HepG2 (cell line): ENCODE measurements at regions not wholly inside any gene's neighbourhood (a gene's known extent, or its start where the extent isn't known, plus 50 kb on each side); places are given as distances from the start of the nearest gene placed in this dataset.

Source experiments
- ATAC-seq: fragments of 200-7000 bp; cut with Tn5 transposase; 3 replicates; pipeline ENCODE4 v1.9.1; 2020; ENCODE audit warnings: mild to moderate bottlenecking, moderate library complexity
- BruUV-seq: library from RNA; stranded (reverse); fragments of 400-500 nt; replicated peaks from 2 replicates; lab custom pipeline; 2021; lab: Mats Ljungman, UMichigan
- CTCF ChIA-PET: fragments of 300-600 bp; formaldehyde crosslinking; extraction: SDS; loops from one replicate; lab custom pipeline; 2021; ENCODE audit warnings: low total read pairs, inconsistent platforms, low intra/inter-chr PET ratio; lab: Yijun Ruan, JAX
- POLR2A ChIA-PET: fragments of 350-600 bp; sonication (Branson Sonifier 250); formaldehyde crosslinking; loops from one replicate; lab custom pipeline; 2020; ENCODE audit warnings: antibody characterized with exemption, inconsistent platforms; lab: Yijun Ruan, JAX
- DNase-seq: peaks from one replicate; pipeline ENCODE4 v3.0.0-alpha.2; 2015; ENCODE audit warnings: low spot score
- FAIRE-seq: peaks from 3 replicates; lab custom pipeline; 2011; peaks lifted over from hg19 to GRCh38; lab: Jason Lieb, UNC
- H2AFZ ChIP-seq: one replicate; pipeline ENCODE4 v1.6.1; 2011; ENCODE audit warnings: low read length, inconsistent platforms
- H3K27ac ChIP-seq: fragments of 300-600 bp; 3 replicates; pipeline ENCODE4 v1.8.0; 2011; ENCODE audit warnings: mixed run types, mild to moderate bottlenecking, mixed read lengths, low read length, inconsistent platforms; ENCODE audit not compliant: insufficient read depth; ENCODE audit errors: extremely low read length
- H3K27me3 ChIP-seq, 2 experiments: fragments of 200-600 bp in 1 of 2; 2 replicates in 1 of 2; 3 replicates in 1 of 2; pipeline versions ENCODE4 v1.6.0 to v1.8.0; 2011; ENCODE audit warnings: low read length in 2 of 2, mild to moderate bottlenecking in 2 of 2, moderate library complexity in 2 of 2, inconsistent platforms in 1 of 2; ENCODE audit not compliant: insufficient read depth in 2 of 2, control insufficient read depth in 1 of 2
- H3K36me3 ChIP-seq, 2 experiments: fragments of 200-600 bp in 1 of 2; replicated peaks in 1 of 2; 2 replicates in 1 of 2; 3 replicates in 1 of 2; pipeline versions ENCODE4 v1.5.1 to v1.8.0; 2011; ENCODE audit warnings: low read length in 2 of 2, inconsistent platforms in 1 of 2; ENCODE audit not compliant: insufficient read depth in 2 of 2, control insufficient read depth in 1 of 2
- H3K4me1 ChIP-seq: 2 replicates; pipeline ENCODE4 v1.5.1; 2012; ENCODE audit warnings: low read length, inconsistent platforms; ENCODE audit not compliant: insufficient read depth
- H3K4me2 ChIP-seq: 2 replicates; pipeline ENCODE4 v1.6.0; 2011; ENCODE audit warnings: low read depth, low read length, inconsistent platforms
- H3K4me3 ChIP-seq, 3 experiments: fragments of 200-600 bp in 1 of 3; sonication (generic), shearing (Covaris generic) in 1 of 3; replicated peaks in 1 of 3; 2 replicates each; pipeline ENCODE4 v1.5.1; 2011 to 2016; ENCODE audit warnings: low read length in 3 of 3, inconsistent platforms in 2 of 3, low read depth in 2 of 3, mild to moderate bottlenecking in 2 of 3, control low read depth in 1 of 3, mixed read lengths in 1 of 3; ENCODE audit not compliant: insufficient read depth in 1 of 3
- H3K79me2 ChIP-seq: one replicate; pipeline ENCODE4 v1.6.1; 2011; ENCODE audit warnings: low read length, inconsistent platforms; ENCODE audit not compliant: insufficient read depth
- H3K9ac ChIP-seq: 2 replicates; pipeline ENCODE4 v1.6.0; 2011; ENCODE audit warnings: mild to moderate bottlenecking, low read depth, low read length, inconsistent platforms; ENCODE audit not compliant: insufficient read depth
- H3K9me3 ChIP-seq: 2 replicates; pipeline ENCODE4 v1.5.1; 2012; ENCODE audit warnings: mild to moderate bottlenecking, low read length
- H4K20me1 ChIP-seq: 2 replicates; pipeline ENCODE4 v1.6.0; 2011; ENCODE audit warnings: inconsistent platforms, mild to moderate bottlenecking, low read length, moderate library complexity; ENCODE audit not compliant: insufficient read depth
- ARID2 ChIP-seq: sonication (generic); formaldehyde crosslinking; IDR thresholded peaks from 2 replicates; pipeline ENCODE4 v1.8.1; 2022; ENCODE audit warnings: mild to moderate bottlenecking, missing genetic modification reagents, borderline replicate concordance
- CAMTA2 ChIP-seq: sonication (generic); formaldehyde crosslinking; IDR thresholded peaks from 2 replicates; pipeline ENCODE4 v1.4.0; 2020; ENCODE audit warnings: mild to moderate bottlenecking, missing genetic modification reagents, borderline replicate concordance
- SOX13 ChIP-seq, 3 experiments: fragments of 450-650 bp in 1 of 3; sonication (generic) in 1 of 3; formaldehyde crosslinking in 1 of 3; IDR thresholded peaks in 2 of 3; conservative IDR thresholded peaks in 1 of 3; 2 replicates each; pipeline versions ENCODE4 v1.5.0 to v1.6.1; 2016 to 2020; ENCODE audit warnings: antibody characterized with exemption in 1 of 3, mild to moderate bottlenecking in 1 of 3, missing compliant biosample characterization in 1 of 3, missing genetic modification reagents in 1 of 3, moderate library complexity in 1 of 3
- SP1 ChIP-seq, 2 experiments: fragments of 450-650 bp in 1 of 2; sonication (generic) in 1 of 2; formaldehyde crosslinking in 1 of 2; IDR thresholded peaks; 2 replicates each; pipeline versions ENCODE4 v1.4.0 to v1.6.1; 2016 to 2020; ENCODE audit warnings: missing genetic modification reagents in 1 of 2
- TARDBP ChIP-seq: sonication (generic); formaldehyde crosslinking; IDR thresholded peaks from 2 replicates; pipeline ENCODE4 v1.8.0; 2022; ENCODE audit warnings: mild to moderate bottlenecking, missing genetic modification reagents
- ZNF101 ChIP-seq: sonication (generic); formaldehyde crosslinking; IDR thresholded peaks from 2 replicates; pipeline ENCODE4 v1.4.0; 2020; ENCODE audit warnings: mild to moderate bottlenecking, low read depth, missing genetic modification reagents, borderline replicate concordance
- ZNF7 ChIP-seq: IDR thresholded peaks from 2 replicates; pipeline ENCODE4 v1.6.1; 2016; ENCODE audit warnings: missing biosample characterization, missing genetic modification reagents
- ZNF839 ChIP-seq: sonication (generic); formaldehyde crosslinking; IDR thresholded peaks from 2 replicates; pipeline ENCODE4 v1.4.0; 2020; ENCODE audit warnings: missing genetic modification reagents, mild to moderate bottlenecking, borderline replicate concordance
- whole genome bisulfite sequencing: methylation state at CpG from one replicate; pipeline ENCODE4 v1.1.6; 2017; ENCODE audit warnings: low lambda C conversion rate; 5-methylcytosine and 5-hydroxymethylcytosine counted together
- in situ Hi-C: cut with HindIII; loops from 2 replicates; pipeline ENCODE4 v1.10.0; 2017; ENCODE audit warnings: low pct_unique_long_range_greater_than_20kb; ENCODE audit not compliant: extremely low pct_ligation_motif_present
- intact Hi-C: fragments of 100-400 bp; cut with micrococcal nuclease; formaldehyde crosslinking; loops from one replicate; pipeline ENCODE4 v1.10.0; 2022; ENCODE audit not compliant: unreplicated experiment
- TF ChIP-seq, protein P1 (sequence below): sonication (generic); formaldehyde crosslinking; IDR thresholded peaks from 2 replicates; pipeline ENCODE4 v1.4.0; 2020; ENCODE audit warnings: mild to moderate bottlenecking, missing genetic modification reagents
- TF ChIP-seq, protein P2 (sequence below): sonication (generic); formaldehyde crosslinking; IDR thresholded peaks from 2 replicates; pipeline ENCODE4 v1.4.0; 2020; ENCODE audit warnings: missing genetic modification reagents
- TF ChIP-seq, protein P3 (sequence below): IDR thresholded peaks from 2 replicates; pipeline ENCODE4 v1.6.1; 2018; ENCODE audit warnings: missing genetic modification reagents
- TF ChIP-seq, protein P4 (sequence below): sonication (generic); formaldehyde crosslinking; IDR thresholded peaks from 2 replicates; pipeline ENCODE4 v1.5.1; 2020; ENCODE audit warnings: missing genetic modification reagents, mild to moderate bottlenecking, borderline replicate concordance

DNA sequence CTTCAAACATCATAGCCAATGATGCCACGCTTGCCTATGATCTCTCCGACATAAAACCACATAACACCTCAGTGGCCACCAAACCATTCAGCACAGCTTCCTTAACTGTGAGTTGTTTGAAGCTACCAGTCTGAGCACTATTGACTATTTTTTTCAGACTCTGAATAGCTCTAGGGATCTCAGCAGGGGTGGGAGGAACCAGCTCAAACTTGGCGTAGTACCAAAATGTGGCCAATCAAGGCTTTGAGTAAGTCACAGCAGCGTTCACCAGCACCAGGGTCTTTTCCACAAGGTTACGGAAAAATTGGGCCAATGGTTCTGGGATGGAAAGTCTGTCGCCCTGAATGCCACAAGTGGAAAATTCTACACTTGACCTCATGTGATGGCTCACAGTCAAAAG, 70.6 kb downstream of the SMPDL3A start:
- Histone ChIP-seq H3K4me3 (no peak overlapping the region), H3K9me3 (no peaks in the 10 kb centered on the region), H3K36me3 (no peaks in the 10 kb centered on the region), H2AFZ (no peak overlapping the region), H3K27me3 (no peaks in the 10 kb centered on the region), H4K20me1 (no peaks in the 10 kb centered on the region), H3K9ac (no peak overlapping the region), H3K79me2 (no peaks in the 10 kb centered on the region), H3K4me1 (no peaks in the 10 kb centered on the region), H3K27ac (no peak overlapping the region), H3K4me2 (no peak overlapping the region)
- ChIA-PET POLR2A (no interaction called here), CTCF (no interaction called here)
- ATAC-seq: no peak
- no peak for FAIRE-seq
- BruUV-seq: no TSS peak
- 27% methylated on average over 6 of the region's 6 CpGs for WGBS
- in situ Hi-C loops (no loop called here), intact Hi-C loops (no loop called here)
- no peak for DNase-seq
- TF ChIP-seq ZNF839 (CRISPR knock-in tag) (no peak), SOX13 (IDR thresholded peaks at IDR 0.05) (no peak), SOX13 (CRISPR knock-in tag; conservative IDR thresholded peaks at IDR 0.05 in 1 of 2, IDR thresholded peaks at IDR 0.05 in 1 of 2) (no peak), SP1 (IDR thresholded peaks at IDR 0.05) (no peak), SP1 (CRISPR knock-in tag; IDR thresholded peaks at IDR 0.05) (no peak), TARDBP (no peak), ZNF101 (CRISPR knock-in tag) (no peak), CAMTA2 (no peak), ZNF7 (CRISPR knock-in tag) (no peak), ARID2 (no peak)
- TF ChIP-seq, protein P1, sequence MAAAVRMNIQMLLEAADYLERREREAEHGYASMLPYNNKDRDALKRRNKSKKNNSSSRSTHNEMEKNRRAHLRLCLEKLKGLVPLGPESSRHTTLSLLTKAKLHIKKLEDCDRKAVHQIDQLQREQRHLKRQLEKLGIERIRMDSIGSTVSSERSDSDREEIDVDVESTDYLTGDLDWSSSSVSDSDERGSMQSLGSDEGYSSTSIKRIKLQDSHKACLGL (CRISPR knock-in tag): no peak
- TF ChIP-seq, protein P2, sequence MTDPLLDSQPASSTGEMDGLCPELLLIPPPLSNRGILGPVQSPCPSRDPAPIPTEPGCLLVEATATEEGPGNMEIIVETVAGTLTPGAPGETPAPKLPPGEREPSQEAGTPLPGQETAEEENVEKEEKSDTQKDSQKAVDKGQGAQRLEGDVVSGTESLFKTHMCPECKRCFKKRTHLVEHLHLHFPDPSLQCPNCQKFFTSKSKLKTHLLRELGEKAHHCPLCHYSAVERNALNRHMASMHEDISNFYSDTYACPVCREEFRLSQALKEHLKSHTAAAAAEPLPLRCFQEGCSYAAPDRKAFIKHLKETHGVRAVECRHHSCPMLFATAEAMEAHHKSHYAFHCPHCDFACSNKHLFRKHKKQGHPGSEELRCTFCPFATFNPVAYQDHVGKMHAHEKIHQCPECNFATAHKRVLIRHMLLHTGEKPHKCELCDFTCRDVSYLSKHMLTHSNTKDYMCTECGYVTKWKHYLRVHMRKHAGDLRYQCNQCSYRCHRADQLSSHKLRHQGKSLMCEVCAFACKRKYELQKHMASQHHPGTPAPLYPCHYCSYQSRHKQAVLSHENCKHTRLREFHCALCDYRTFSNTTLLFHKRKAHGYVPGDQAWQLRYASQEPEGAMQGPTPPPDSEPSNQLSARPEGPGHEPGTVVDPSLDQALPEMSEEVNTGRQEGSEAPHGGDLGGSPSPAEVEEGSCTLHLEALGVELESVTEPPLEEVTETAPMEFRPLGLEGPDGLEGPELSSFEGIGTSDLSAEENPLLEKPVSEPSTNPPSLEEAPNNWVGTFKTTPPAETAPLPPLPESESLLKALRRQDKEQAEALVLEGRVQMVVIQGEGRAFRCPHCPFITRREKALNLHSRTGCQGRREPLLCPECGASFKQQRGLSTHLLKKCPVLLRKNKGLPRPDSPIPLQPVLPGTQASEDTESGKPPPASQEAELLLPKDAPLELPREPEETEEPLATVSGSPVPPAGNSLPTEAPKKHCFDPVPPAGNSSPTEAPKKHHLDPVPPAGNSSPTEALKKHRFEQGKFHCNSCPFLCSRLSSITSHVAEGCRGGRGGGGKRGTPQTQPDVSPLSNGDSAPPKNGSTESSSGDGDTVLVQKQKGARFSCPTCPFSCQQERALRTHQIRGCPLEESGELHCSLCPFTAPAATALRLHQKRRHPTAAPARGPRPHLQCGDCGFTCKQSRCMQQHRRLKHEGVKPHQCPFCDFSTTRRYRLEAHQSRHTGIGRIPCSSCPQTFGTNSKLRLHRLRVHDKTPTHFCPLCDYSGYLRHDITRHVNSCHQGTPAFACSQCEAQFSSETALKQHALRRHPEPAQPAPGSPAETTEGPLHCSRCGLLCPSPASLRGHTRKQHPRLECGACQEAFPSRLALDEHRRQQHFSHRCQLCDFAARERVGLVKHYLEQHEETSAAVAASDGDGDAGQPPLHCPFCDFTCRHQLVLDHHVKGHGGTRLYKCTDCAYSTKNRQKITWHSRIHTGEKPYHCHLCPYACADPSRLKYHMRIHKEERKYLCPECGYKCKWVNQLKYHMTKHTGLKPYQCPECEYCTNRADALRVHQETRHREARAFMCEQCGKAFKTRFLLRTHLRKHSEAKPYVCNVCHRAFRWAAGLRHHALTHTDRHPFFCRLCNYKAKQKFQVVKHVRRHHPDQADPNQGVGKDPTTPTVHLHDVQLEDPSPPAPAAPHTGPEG (CRISPR knock-in tag): no peak
- TF ChIP-seq, protein P3, sequence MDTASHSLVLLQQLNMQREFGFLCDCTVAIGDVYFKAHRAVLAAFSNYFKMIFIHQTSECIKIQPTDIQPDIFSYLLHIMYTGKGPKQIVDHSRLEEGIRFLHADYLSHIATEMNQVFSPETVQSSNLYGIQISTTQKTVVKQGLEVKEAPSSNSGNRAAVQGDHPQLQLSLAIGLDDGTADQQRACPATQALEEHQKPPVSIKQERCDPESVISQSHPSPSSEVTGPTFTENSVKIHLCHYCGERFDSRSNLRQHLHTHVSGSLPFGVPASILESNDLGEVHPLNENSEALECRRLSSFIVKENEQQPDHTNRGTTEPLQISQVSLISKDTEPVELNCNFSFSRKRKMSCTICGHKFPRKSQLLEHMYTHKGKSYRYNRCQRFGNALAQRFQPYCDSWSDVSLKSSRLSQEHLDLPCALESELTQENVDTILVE (CRISPR knock-in tag): no peak
- TF ChIP-seq, protein P4, sequence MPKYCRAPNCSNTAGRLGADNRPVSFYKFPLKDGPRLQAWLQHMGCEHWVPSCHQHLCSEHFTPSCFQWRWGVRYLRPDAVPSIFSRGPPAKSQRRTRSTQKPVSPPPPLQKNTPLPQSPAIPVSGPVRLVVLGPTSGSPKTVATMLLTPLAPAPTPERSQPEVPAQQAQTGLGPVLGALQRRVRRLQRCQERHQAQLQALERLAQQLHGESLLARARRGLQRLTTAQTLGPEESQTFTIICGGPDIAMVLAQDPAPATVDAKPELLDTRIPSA (CRISPR knock-in tag): no peak
